Esophagus squamous epithelium (tissue), 4 donors: ENCODE measurements at regions not wholly inside any gene's neighbourhood (a gene's known extent, or its start where the extent isn't known, plus 50 kb on each side); places are given as distances from the start of the nearest gene placed in this dataset.

Source experiments
- POLR2A ChIP-seq, 4 donors: fragments of 450-650 bp; IDR thresholded peaks; one replicate each; pipeline ENCODE4 v1.6.1; 2017; ENCODE audit warnings: antibody characterized with exemption in 4 of 4, mild to moderate bottlenecking in 4 of 4, moderate library complexity in 3 of 4
- TF ChIP-seq, protein P1 (sequence below), 6 experiments: fragments of 450-650 bp in 4 of 6; fragments of 200-600 bp in 2 of 6; sonication (generic) in 2 of 6; IDR thresholded peaks; one replicate each; pipeline ENCODE4 v1.5.1; 2016 to 2019; ENCODE audit warnings: antibody characterized with exemption in 6 of 6, mild to moderate bottlenecking in 4 of 6, moderate library complexity in 4 of 6

GRCh38 chr4:55725057-55725456 is 89.0 kb upstream of the NMU start:
- TF ChIP-seq, protein P1, sequence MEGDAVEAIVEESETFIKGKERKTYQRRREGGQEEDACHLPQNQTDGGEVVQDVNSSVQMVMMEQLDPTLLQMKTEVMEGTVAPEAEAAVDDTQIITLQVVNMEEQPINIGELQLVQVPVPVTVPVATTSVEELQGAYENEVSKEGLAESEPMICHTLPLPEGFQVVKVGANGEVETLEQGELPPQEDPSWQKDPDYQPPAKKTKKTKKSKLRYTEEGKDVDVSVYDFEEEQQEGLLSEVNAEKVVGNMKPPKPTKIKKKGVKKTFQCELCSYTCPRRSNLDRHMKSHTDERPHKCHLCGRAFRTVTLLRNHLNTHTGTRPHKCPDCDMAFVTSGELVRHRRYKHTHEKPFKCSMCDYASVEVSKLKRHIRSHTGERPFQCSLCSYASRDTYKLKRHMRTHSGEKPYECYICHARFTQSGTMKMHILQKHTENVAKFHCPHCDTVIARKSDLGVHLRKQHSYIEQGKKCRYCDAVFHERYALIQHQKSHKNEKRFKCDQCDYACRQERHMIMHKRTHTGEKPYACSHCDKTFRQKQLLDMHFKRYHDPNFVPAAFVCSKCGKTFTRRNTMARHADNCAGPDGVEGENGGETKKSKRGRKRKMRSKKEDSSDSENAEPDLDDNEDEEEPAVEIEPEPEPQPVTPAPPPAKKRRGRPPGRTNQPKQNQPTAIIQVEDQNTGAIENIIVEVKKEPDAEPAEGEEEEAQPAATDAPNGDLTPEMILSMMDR (IDR thresholded peaks at IDR 0.05): no peak
- no peak for TF ChIP-seq POLR2A (IDR thresholded peaks at IDR 0.05)
